Uterus (tissue), 3 donors: ENCODE measurements at regions not wholly inside any gene's neighbourhood (a gene's known extent, or its start where the extent isn't known, plus 50 kb on each side); places are given as distances from the start of the nearest gene placed in this dataset.

Experiments used
- DNase-seq, 2 donors: peaks; one replicate each; pipeline ENCODE4 v3.0.0-alpha.2; 2019 to 2020
- H3K27ac ChIP-seq, 2 donors: fragments of 200-600 bp; sonication (generic); 1 replicate in 1 of 2; 2 replicates in 1 of 2; pipeline ENCODE4 v1.5.1; 2016 to 2018
- H3K27me3 ChIP-seq, 2 donors: fragments of 200-600 bp; sonication (generic); one replicate each; pipeline ENCODE4 v1.5.1; 2018 to 2019; ENCODE audit warnings: control low read depth in 1 of 2
- H3K36me3 ChIP-seq, 2 donors: fragments of 200-600 bp; sonication (generic); one replicate each; pipeline ENCODE4 v1.5.1; 2019; ENCODE audit warnings: control low read depth in 1 of 2
- H3K4me1 ChIP-seq, 2 donors: fragments of 200-600 bp; sonication (generic); one replicate each; pipeline ENCODE4 v1.5.1; 2018 to 2019; ENCODE audit warnings: control low read depth in 1 of 2
- H3K4me3 ChIP-seq, 2 donors: fragments of 200-600 bp; sonication (generic); 1 replicate in 1 of 2; 2 replicates in 1 of 2; pipeline ENCODE4 v1.5.1; 2018 to 2019; ENCODE audit warnings: mild to moderate bottlenecking in 1 of 2
- H3K9me3 ChIP-seq, 2 donors: fragments of 200-600 bp; sonication (generic); one replicate each; pipeline ENCODE4 v1.5.1; 2019; ENCODE audit warnings: control low read depth in 1 of 2
- POLR2A ChIP-seq, 2 donors: fragments of 450-650 bp; IDR thresholded peaks; one replicate each; pipeline ENCODE4 v1.6.1; 2016; ENCODE audit warnings: antibody characterized with exemption in 2 of 2, mild to moderate bottlenecking in 1 of 2, moderate library complexity in 1 of 2
- intact Hi-C: fragments of 100-400 bp; cut with DNase I; formaldehyde crosslinking; loops from one replicate; pipeline ENCODE4 v1.15.1; 2023; ENCODE audit warnings: low total_unique reads
- TF ChIP-seq, protein P1 (sequence below), 4 experiments: fragments of 200-600 bp in 2 of 4; fragments of 450-650 bp in 2 of 4; sonication (generic) in 2 of 4; IDR thresholded peaks; one replicate each; pipeline ENCODE4 v1.5.1; 2016 to 2019; ENCODE audit warnings: antibody characterized with exemption in 4 of 4, mild to moderate bottlenecking in 2 of 4, moderate library complexity in 1 of 4
- donor health status: DM: yes; HTN: yes; CAD: no.

DNA sequence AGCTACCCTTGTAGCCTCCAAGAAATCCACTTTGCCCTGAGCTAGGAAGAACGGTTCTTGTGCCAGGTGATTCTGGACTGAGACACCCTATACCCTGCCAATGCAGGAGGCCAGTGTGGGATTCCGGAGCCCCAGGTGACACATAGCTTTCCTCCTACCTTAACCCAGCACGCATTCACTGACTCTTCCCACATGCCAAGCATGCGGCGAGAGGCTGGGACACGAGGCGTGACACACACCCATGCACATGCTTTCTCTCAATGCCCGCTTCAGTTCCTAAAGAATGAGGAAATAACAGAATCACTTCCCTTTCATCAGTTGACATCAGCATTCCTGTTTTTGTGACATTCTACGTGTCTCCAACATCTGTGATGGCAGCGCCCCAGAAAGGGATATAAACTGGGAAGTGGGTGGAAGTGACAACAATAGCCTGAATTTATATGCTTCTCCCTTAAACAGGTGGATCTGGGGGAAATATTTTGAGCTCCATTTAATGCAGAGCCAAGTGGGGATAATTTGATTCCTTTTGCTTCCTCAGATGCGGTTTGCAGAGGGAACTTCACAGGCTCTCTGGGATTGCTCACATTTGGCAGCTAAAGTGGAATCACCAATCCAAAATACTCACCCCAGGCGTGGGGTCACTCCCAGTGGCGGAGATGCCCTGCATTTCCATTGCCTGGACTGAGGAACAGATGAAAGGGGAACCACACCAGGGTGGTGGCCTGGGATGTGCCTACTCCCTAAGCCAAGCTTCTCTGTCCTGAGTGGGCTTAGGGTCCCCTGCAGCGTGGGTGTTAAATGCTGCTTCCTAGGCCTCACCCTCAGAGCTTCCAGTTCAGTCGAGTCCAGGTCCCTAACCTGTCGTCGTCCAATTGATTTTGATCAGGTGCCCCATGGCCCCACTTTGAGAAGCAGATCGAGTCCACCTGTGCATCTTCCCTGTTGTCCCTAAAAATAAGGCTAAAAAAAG is 445.1 kb downstream of the SIPA1L2 start:
- Histone ChIP-seq H3K9me3 (no peaks in the 10 kb centered on the region), H3K27ac (no peak overlapping the region), H3K4me3 (no peak overlapping the region), H3K4me1 (no peaks in the 10 kb centered on the region), H3K27me3 (no peaks in the 10 kb centered on the region), H3K36me3 (no peaks in the 10 kb centered on the region)
- no peak for TF ChIP-seq POLR2A (IDR thresholded peaks at IDR 0.05)
- TF ChIP-seq, protein P1, sequence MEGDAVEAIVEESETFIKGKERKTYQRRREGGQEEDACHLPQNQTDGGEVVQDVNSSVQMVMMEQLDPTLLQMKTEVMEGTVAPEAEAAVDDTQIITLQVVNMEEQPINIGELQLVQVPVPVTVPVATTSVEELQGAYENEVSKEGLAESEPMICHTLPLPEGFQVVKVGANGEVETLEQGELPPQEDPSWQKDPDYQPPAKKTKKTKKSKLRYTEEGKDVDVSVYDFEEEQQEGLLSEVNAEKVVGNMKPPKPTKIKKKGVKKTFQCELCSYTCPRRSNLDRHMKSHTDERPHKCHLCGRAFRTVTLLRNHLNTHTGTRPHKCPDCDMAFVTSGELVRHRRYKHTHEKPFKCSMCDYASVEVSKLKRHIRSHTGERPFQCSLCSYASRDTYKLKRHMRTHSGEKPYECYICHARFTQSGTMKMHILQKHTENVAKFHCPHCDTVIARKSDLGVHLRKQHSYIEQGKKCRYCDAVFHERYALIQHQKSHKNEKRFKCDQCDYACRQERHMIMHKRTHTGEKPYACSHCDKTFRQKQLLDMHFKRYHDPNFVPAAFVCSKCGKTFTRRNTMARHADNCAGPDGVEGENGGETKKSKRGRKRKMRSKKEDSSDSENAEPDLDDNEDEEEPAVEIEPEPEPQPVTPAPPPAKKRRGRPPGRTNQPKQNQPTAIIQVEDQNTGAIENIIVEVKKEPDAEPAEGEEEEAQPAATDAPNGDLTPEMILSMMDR (IDR thresholded peaks at IDR 0.05), result no peak
- intact Hi-C loops, result no loop called here
- no peak for DNase-seq

DNA sequence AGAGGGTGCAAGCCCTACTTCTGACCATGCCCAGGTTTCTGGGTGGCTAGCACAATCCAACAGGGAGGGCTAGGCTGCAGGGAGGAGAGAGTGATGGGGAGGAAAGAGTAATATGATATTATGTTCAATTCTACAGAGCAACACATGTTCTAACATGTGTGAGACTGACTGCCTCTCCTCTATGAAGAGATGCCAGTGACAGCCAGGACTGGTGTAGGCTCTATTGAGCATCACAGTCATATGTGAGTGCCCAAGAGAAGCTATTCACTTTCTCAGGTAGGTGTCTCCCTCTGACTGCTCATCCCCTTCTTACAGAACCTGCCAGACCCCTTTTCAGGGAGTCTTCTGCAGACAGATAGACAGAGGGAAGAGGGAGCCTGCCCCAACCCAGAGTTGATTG is 446.1 kb downstream of the SIPA1L2 start:
- no peak overlapping the region for H3K27ac ChIP-seq
- no peaks in the 10 kb centered on the region for H3K4me1 ChIP-seq
- H3K4me3 ChIP-seq, result no peak overlapping the region
- H3K27me3 ChIP-seq, result no peaks in the 10 kb centered on the region
- TF ChIP-seq POLR2A (IDR thresholded peaks at IDR 0.05), result no peak
- TF ChIP-seq, protein P1 (IDR thresholded peaks at IDR 0.05), result no peak
- no peaks in the 10 kb centered on the region for H3K36me3 ChIP-seq
- intact Hi-C loops, result no loop called here
- DNase-seq, result no peak
- no peaks in the 10 kb centered on the region for H3K9me3 ChIP-seq

DNA sequence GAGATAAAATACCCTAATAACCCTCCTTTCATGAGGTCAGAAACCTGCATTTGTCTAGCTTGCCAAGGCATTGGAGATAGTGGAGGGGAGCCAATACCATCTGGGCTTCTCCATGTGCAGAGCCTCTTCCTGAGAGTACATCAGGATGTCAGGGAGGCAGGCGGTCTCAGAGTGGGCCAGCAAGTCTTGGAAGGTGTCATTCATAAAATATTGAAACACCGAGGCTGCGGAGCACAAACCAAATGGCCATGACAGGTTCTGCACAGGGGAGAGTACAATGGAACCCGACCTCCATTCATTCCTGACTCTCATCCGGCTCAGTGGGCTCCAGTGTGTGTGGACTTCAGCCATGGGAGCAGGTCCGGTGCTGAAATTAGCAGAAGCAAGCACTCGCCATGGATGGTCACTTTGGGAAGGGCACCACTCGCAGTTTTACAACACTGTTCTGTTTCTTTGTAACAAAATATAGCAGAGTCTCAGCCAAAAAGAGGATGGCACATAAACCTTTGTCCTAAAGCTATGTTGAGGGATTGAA is 446.6 kb downstream of the SIPA1L2 start:
- intact Hi-C loops, result no loop called here
- no peak for DNase-seq
- TF ChIP-seq POLR2A (IDR thresholded peaks at IDR 0.05), result no peak
- TF ChIP-seq, protein P1 (IDR thresholded peaks at IDR 0.05), result no peak

DNA sequence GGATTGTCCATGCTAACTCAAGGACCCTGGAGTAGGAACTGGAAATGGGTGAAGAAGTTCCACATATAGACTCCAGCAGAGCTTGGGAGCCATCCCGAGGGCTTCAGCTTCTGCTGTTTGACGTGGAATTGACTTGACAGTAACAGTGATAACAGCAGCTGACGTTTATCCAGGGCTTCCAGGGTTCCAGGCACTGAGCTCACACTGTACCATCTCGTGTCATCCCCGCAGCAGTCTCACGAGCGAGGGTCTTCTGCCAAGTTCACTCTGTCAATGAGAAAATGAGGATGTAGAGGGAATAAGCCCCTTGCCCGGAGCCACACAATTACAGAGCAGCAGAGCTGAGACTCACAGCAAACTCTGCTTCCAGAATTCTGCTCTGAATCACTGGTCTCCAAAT is 447.7 kb downstream of the SIPA1L2 start:
- Histone ChIP-seq H3K27ac (no peak overlapping the region), H3K4me1 (no peaks in the 10 kb centered on the region), H3K27me3 (no peaks in the 10 kb centered on the region), H3K4me3 (no peak overlapping the region), H3K36me3 (no peaks in the 10 kb centered on the region), H3K9me3 (no peaks in the 10 kb centered on the region)
- TF ChIP-seq, protein P1 (IDR thresholded peaks at IDR 0.05), result no peak
- TF ChIP-seq POLR2A (IDR thresholded peaks at IDR 0.05), result no peak
- intact Hi-C loops, result no loop called here
- no peak for DNase-seq

More for the DNA sequence above, 446.6 kb downstream of the SIPA1L2 start:
- Histone ChIP-seq H3K4me3 (no peak overlapping the region), H3K36me3 (no peaks in the 10 kb centered on the region), H3K9me3 (no peaks in the 10 kb centered on the region), H3K27ac (no peak overlapping the region), H3K4me1 (no peaks in the 10 kb centered on the region), H3K27me3 (no peaks in the 10 kb centered on the region)

DNA sequence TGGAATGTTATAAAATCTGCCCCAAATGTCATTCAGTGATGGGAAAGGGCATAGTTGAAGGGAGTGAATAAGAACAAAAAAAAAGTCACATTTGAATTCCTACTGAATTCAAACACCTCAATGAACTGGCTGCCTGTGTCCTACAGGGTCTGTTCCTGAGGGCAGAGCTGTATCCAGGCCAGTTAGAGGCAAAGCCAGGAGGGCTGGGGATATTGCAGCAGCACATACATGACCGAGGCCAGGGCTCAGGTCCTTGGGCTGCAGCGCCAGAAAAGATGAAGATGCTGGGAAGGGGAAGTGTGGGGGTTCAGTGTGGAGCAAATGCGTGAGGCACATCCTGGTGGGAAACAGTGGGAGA is 449.2 kb downstream of the SIPA1L2 start:
- H3K9me3 ChIP-seq, result no peaks in the 10 kb centered on the region
- no peak for TF ChIP-seq POLR2A (IDR thresholded peaks at IDR 0.05)
- TF ChIP-seq, protein P1 (IDR thresholded peaks at IDR 0.05), result no peak
- H3K27me3 ChIP-seq, result no peaks in the 10 kb centered on the region
- no peak for DNase-seq
- H3K4me3 ChIP-seq, result no peak overlapping the region
- H3K27ac ChIP-seq, result no peak overlapping the region
- intact Hi-C loops, result no loop called here
- no peaks in the 10 kb centered on the region for H3K36me3 ChIP-seq
- H3K4me1 ChIP-seq, result no peaks in the 10 kb centered on the region
